ENCODE measurements at regions not wholly inside any gene's neighbourhood (a gene's known extent, or its start where the extent isn't known, plus 50 kb on each side); places are given as distances from the start of the nearest gene placed in this dataset.

DNA sequence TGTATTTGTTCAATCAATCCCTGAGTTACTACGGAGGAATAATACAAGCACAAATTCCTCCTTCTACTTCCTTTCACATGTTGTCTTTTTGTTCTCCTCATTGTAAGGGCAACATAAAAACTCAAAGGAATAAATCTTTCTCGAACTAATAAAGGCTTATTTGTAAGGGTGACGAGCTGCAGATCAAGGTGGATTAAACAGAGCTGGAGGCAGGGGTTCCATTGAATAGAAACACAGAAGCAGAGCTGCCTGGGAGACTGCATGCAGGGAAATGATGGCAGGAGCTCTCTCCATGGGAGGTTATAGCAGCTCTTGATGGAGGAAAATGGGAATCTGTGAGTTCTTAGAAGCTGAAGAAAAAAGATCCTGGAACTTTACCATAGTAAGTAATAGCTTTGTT lies 160.2 kb downstream of the CYYR1 start:
- no peak for DNase-seq (ENCODE audit: low spot score)

DNA sequence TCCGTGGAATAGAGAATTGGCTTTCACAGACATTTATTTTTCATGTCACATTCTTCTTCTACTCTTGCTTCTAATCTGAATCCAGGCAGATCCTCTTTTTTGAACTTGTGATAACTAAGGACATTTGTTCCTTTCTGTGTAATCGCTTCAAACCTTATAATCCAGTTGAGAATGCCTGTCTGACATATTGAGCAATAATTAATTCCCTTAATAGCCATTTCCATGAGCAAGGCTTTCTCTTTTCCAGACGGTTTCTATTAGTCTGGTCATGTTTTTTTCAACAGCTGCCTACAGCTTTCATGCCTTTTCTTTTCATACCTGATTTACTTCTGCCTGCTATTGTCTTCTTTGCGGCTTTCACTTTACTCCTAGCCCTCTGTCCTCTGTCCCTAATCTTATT lies 163.4 kb downstream of the CYYR1 start:
- DNase-seq (ENCODE audit: low spot score) = no peak

DNA sequence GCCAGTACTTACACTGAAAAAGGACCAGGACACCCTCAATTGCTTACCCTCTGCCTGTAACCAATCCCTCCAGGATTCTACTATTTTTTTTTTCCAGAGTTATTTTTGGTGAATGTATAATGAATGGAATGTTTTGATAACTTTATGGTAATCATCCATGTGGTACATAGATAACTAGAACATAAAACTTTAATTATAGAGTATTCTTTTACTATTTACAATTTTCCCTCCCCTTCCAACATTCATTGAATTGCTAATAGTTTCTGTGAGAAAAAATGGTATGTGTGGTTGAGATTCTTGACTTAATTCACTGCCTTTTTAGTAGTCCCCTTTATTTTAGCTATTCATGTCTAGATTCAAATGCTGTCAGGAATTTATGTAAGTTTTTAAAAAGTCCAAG lies 164.6 kb downstream of the CYYR1 start:
- no peak for DNase-seq (ENCODE audit: low spot score)

DNA sequence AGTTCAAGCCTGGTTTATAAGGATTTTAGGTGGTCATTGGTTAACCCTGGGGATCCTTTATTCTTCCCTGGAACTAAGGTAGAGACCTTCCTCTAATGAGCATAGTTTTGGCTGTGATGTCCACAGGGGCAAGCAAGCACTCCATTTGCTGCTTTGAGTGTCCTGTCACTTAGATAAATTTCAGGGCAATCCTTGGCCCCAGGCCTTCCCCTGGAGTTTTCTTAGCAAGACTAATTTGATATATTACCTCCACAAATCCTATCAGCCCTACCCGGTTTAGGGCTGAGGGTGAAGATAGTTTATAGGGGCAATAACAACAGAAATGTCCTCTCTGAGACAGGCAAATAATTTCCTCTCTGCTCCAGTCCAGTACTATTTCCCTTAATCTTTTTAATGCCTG lies 166.6 kb downstream of the CYYR1 start:
- DNase-seq (ENCODE audit: low spot score) = no peak

DNA sequence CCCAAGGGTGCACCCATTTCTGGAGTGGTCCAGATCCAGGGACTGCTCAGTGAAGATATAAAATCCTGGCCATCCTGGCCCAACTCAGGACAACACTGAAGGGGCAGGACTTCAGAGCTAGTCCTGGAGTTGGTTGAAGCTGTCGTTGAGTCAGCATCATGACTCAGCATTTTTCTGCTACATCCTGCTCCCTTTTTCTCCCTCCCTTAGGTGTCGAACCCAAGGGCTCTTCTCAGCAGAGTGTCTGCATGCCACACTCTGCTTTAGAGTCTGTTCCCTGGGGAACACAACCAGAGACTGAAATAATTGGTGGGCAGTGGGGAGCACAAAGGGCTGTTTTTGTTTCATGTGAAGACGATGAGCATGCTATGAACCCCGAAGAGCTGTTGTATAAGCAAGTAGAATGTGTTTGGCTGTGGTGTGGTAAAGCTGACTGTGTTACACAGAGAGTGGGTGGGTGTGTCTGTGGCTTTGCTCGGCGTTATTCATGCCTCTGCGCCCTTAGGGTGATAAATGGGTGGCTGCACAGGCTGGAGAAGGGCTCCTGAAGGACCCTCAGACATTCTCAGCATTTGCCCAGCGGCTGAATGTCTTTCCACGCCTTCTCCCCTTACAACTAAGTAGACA lies 167.2 kb downstream of the CYYR1 start:
- no peak for DNase-seq (ENCODE audit: low spot score)

DNA sequence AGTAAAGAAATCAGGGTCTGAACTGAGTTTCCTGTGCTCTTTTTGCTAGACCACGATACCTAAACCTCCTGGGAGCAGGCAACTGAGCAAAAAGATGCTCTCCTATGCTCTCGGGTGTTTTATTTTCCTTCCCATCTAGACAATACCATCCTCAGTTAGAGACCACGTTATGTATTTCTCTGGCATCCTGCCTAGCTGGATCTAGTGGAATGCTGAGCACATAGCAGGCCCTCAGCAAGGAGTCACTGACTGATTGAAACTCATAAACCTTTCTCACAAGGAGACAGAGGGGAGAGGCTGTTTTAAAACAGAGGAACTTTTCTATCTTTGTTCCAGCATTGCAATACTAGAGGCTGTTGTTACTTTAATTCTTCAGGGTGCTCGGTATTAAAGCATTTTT lies 168.0 kb downstream of the CYYR1 start:
- DNase-seq (ENCODE audit: low spot score) = no peak

DNA sequence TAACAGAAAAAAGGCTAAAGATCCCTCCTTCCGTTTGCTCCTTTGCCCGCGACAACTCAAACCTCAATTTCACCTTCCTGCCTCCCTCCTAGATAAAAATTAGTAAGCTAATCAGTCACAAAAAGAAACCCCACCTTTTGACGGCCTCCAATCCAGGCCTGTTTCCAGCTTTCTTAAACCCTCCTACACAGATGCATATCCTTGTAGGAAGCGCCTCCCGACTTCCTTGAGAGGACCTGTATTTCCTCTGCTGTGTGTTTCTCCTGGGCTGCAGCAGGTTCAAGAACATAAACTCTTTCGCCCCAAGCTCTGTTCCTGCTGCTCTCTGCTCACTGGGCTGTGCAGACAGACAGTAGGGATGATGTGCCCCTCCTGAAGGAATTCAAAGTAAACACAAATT lies 168.8 kb downstream of the CYYR1 start:
- DNase-seq (ENCODE audit: low spot score) = no peak

DNA sequence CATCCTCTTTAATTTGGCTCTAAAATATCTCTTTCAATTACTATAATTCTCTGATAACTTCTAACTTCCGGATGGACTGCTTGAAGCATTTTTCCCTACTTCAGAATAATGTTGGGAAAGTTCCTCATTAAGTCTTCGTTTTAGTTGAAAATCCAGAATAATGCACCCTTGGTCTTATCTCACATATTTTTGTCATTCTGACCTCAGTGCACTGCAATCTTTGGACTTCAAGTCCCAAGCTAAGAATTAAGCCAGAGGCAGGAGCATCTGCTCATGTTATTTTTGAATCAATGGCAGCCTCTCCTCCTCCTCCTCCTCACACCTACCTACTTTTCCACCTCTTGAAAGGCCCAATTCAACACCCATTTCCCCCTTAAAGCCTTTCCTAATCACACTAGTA lies 169.8 kb downstream of the CYYR1 start:
- no peak for DNase-seq (ENCODE audit: low spot score)

DNA sequence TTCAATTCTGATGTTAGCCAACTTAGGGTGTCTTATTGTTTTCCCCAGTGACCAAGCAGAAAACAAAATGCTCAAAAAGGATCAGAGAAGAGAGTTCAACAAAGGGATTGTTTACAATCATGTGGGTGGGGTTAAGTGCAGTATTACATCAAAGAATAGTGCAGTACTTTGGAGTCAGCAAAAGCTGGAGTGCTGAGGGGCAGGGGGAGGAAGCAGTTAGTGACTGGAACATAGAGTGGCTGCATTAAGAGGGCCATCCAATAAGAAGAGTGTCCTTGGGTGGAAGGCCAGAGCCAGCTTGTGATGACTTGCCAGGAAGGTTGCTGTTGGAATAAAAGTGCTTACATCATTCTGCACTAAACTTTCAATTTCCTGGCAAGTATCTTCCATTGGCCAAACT lies 175.5 kb downstream of the CYYR1 start:
- no peak for DNase-seq (ENCODE audit: low spot score)

DNA sequence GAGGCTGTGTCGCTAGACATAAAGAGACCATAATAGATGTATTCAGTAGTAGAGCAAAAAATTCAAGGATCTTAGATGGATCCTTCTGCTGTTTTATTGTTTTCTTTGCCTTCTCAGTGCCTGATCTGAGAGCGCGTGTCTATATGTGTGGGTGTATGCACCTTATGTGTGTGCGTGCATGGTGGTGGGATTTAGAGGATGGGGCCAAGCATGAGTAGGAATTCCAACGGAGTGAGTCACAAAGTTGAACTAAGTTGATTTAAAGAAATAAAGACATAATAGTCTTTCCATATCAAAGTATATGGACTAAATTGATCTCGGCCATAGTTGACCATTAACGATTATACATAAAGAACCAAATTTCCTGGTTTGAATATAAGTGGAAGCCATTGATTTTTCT lies 178.7 kb downstream of the CYYR1 start:
- DNase-seq (ENCODE audit: low spot score) = no peak

DNA sequence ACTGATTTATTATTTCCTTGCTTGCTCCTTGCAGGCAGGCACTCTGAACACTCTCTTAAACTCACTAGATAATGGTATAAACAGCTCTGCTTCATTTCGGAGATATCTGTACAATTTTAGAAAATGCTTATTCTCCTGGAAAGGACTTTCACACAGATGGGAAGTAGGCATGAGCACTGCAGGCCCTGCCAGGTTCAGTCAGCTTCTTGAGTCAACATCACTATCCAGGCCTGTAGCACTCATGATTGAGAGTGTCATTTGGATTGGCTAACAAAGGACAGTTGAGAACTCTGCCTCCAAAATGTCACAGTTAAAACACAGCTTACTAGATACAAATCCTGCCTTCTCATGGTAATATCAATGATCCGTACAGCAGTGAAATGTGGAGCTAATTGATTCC lies 181.9 kb downstream of the CYYR1 start:
- no peak for DNase-seq (ENCODE audit: low spot score)

DNA sequence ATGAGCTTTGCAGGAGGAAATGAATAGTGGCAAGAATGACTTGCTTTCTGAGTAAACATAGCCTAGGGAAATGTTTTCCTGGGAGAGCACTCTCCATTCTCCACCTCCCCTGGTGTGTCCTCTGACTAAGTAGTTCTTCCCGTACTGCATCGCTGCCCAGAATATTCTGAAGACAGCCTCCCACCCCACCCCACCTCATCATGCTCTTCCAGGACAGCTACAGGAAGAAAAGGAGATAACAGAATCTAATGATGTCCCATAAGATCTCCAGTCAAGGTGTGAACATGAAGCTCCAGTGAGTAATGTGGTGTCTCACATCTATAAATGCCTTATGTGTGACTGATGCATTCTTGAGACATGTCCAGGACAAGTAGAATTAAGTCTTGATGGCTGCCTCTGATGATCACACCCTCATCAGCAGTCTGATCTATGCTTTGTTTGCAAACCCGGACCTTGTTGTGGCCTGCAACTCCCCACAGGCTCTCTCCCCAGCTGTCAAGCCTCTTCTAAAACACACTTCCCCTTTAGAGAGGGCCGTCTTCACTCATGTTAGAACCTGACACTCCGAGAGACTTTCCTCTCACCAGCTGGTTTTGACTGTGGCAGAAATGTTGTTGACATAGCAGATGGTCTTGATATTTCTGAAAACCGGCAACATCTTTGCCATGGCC lies 183.0 kb downstream of the CYYR1 start:
- no peak for DNase-seq (ENCODE audit: low spot score)

DNA sequence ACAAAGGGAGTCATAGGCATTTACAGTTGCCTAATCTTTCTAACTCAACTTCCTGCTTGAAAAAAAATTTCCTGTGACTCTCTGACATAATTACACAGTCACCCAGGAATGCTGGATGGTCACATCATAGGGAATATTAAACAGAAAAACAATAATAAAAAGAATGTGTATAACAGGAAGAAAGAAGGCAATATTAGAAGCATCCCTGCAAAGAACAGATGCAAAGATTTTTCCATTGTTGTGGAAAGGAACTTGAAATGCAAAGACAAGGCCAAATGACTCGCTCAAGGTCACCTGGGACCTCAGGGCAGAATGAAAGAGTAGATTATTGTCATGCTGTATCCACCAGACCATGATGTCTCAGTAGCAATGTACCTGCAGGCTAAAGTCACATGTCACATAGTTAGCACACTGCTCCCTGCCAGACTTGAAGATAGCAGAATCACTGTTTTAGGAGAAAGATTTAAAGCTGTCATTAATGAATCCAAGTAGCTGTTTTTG lies 184.3 kb downstream of the CYYR1 start:
- no peak for DNase-seq (ENCODE audit: low spot score)

DNA sequence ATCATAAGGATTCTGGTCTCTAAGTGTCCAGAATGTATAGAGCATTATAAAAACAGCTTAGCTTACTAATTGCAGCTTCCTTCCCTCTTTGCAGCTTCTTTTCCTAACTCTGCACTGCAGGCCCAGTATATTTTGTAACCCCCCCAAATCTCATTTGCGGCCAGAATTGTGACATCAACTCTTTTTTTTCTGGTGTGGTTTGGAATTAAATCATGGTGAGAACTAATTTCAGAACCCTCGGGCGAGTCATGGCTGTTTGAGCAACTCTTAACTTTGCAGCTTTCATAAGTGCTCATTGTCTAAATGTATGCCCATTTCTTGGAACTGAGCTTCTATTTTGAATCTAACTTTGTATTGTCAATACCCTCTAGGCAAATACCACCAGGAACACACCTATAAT lies 187.4 kb downstream of the CYYR1 start:
- DNase-seq (ENCODE audit: low spot score) = no peak

DNA sequence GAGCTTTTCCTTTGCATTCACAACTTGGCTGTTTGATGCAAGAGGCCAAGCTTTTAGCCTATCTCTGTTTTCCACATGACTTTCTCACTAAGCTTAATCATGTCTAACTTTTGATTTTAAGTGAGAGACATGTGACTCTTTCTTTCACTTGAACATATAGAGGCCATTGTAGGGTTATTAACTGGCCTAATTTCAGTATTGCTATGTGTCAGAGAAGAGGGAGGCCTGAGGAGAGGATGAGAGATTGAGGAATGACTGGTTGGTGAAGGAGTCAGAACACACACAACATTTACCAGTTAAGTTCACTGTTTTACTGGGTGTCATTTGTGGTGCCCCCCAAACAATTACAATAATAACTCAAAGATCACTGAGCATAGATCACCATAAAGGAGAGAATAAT lies 193.5 kb downstream of the CYYR1 start:
- no peak for DNase-seq (ENCODE audit: low spot score)

DNA sequence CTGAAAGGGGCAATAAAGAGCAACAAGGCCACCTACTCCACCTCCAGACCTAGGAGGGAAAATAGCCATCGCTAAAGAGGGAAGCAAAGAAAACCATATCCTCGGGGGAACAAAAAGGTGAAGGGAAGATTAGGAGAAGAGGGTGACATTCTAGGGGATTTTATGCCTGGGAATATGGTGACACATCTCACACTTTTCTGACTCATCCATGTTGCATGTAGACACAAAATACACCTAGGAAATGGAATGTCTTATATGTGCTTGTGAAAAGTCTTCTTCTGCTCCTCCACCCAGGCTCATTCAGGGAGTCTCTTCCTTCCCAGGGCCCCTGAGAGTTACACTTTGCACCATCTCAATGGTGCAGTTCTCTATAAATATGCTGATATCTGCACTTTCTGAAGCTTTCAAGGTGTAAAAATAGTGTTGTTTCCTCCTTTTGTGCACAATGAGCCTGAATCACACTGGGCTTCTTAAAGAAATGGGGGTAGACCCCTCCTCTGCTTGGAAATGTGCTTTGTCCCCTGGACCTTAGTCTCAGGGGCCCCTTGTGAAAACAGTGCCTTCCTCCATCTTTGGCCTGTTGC lies 195.9 kb downstream of the CYYR1 start:
- no peak for DNase-seq (ENCODE audit: low spot score)

DNA sequence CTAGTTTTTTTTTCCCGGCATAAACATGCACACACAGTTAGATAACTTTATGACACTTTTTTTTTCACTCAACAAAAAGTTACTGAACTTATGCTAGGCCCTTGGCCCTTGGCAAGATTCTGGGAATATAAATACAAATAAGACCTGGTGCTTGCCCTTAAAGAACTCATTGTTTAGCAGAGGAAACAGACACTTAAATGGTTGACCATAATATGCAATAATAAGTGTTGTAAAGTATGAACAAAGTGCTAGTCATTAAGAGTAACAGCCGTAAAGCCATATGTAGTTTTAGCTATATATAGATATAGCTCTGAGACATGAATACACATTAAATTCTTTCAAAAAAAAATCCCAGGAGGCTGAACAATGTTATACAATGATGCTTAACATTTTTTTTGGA lies 198.3 kb downstream of the CYYR1 start:
- DNase-seq (ENCODE audit: low spot score) = no peak

DNA sequence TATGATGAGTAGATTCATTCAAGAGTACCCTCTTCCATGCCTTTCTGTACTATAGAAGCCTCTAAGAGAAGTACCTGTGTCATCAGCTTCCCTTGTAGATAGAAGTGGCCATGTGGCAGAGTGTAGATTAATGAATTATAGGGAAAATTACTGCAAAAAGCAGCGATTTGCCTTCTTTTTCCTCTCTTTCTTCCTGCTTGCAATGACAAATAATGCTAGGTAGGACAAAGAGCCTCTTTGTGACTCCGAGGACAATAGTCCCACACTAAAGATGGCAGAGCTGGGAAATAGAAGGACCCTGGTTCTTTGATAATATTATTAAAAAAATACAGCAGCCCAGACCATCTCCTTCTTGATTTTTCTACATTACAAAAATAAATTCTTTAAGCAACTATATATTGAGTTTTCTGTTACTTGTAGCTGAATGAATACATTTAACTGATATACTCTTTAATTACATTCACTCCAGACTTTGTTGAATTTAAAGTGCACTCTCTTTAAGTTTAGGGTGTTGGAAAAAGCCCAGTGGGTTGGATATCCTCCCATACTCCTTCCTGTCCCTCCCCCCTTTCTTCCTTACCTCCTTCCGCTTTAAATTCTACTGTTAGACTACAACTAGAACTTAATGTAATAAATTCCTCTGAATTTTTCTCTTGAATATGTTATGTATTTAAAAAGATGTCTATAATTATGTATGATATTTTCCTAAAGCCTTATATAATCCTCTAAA lies 198.2 kb upstream of the APP start:
- peak; percentile 16 for DNase-seq (ENCODE audit: low spot score)

DNA sequence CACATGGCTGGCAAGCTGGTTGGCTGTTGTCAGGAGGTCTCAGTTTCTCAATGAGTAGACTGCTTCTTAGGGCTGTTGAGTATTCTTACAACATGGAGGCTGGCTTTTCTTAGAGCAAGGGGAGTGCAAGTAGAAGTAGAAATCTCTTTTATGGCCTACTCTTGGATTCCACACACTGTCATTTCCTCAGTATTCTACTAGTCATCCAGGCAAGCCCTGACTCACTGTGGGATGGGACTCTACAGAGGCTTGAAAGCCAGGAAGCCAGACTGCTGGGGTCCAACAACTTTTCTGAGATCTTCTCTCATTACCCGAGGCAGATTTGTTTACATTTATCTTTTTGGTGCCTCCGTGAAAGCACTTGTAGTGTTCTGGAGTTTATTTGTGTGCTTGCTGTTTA lies 196.2 kb upstream of the APP start:
- no peak for DNase-seq (ENCODE audit: low spot score)

DNA sequence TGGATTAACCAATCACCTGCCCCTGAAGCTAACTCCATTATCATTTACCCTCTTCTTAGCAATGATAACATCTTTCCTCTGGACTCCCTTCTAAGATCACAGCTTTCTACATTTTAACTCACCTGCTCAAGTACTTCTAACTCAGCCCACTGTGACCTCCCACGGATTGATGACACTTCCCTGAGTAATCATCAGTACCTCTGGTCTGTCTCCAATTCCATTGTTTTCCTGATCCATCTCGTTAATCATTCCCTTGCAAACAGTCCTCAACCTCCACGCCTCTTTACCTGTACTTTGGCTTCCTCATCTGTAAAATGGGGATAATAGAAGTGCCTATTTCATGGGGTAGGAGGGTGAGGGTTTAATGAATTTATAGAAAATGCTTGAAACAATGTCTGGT lies 195.3 kb upstream of the APP start:
- DNase-seq (ENCODE audit: low spot score) = no peak

DNA sequence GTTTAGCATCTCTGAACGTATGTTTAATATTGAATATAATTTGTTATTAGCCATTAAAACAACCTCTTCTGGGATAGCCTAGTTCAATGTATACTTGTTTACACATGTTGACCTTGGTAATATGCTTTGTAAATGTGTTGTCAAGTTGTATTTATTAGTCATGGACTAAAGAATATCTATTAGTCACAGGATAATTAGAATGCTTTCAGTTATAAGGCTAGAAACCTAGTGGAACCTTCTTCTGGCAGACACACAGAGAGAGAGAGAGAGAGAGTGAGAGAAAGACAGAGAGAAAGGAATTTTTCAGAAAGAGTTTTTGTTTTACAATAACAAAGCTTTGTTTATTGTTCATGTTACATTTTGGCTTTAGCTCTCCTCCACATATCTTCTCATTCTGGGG lies 181.1 kb upstream of the APP start:
- DNase-seq (ENCODE audit: low spot score) = no peak

DNA sequence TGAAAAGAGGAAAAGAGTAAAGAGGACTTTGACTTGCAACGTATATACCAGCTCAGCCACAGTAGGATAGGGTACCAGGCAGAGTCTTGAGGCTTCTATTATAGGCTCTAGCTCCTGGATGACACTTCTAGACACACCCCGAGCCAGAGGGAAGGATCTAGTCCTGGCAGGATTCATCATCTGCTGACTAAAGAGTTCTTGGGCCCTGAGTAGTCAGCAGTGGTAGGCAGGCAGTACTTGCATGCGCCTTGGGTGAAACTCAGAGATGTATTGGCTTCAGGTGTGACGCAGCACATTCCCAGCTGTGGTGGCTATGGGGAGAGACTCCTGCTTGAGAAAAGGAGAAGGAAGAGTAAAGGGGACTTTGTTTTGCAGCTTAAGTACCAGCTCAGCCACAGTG lies 162.3 kb upstream of the APP start:
- DNase-seq (ENCODE audit: low spot score) = no peak

Measured in putamen (tissue), 1 donor.